ENCODE measurements at regions not wholly inside any gene's neighbourhood (a gene's known extent, or its start where the extent isn't known, plus 50 kb on each side); places are given as distances from the start of the nearest gene placed in this dataset.

- H4K20me1 ChIP-seq (ENCODE audit: insufficient read depth): no peaks in the 10 kb centered on the region
- no peaks in the 10 kb centered on the region for H3K36me3 ChIP-seq (ENCODE audit: insufficient read depth, low read length)
- H3K27me3 ChIP-seq (ENCODE audit: insufficient read depth, low read depth, low read length): no peaks in the 10 kb centered on the region
- no peaks in the 10 kb centered on the region for H3K9me2 ChIP-seq (ENCODE audit: insufficient read depth, low read length)
- no peak overlapping the region for H3K4me3 ChIP-seq (ENCODE audit: low read length)
- H3K9me3 ChIP-seq (ENCODE audit: low read length): no peaks in the 10 kb centered on the region
- no peak overlapping the region for H3K4me2 ChIP-seq (ENCODE audit: low read length)
- H3F3A ChIP-seq (ENCODE audit: insufficient read depth, low read length, poor library complexity, severe bottlenecking): no peaks in the 10 kb centered on the region
- TF ChIP-seq TAF1 (IDR thresholded peaks at IDR 0.05; ENCODE audit: low read depth): no peak
- no peak overlapping the region for H2AFZ ChIP-seq (ENCODE audit: low read depth, low read length)
- no peaks in the 10 kb centered on the region for H3K79me2 ChIP-seq (replicated peaks; ENCODE audit: insufficient read depth, low read length)
- H3K27ac ChIP-seq (ENCODE audit: low read length): no peak overlapping the region
- no peak overlapping the region for H3K9ac ChIP-seq (ENCODE audit: low read length)
Measured at GRCh38 chr6:23696992-23697391, 429.0 kb upstream of the NRSN1 start.

DNA sequence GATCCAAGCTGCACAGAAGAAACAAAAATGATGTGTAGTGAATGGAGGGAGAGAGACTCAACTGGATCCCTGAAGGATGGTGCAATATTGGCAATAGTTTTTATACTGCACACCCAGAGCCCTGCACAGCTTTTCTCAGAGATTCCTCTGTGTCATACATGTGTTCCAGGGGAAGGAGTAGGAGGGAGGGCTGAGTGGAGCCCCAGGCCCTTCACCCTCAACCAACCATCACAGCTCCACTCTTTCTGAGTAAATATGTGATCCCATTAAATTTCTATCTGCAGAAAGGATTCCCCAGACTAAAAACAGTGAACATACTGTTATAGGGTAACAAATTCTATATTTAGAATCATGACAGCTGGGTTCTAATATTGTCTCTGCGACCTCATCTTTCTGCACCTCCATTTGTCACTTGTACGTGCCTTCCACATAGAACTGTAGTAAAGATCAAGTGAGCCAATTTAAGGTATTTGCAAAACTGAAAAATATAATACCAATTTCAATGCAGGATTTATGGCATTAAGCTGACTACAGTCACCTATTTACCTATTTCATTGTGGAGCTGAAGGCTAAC, 421.4 kb upstream of the NRSN1 start:
- no peaks in the 10 kb centered on the region for H3F3A ChIP-seq (ENCODE audit: insufficient read depth, low read length, poor library complexity, severe bottlenecking)
- H3K79me2 ChIP-seq (replicated peaks; ENCODE audit: insufficient read depth, low read length): no peaks in the 10 kb centered on the region
- no peaks in the 10 kb centered on the region for H3K9me3 ChIP-seq (ENCODE audit: low read length)
- no peak overlapping the region for H3K9ac ChIP-seq (ENCODE audit: low read length)
- no peaks in the 10 kb centered on the region for H4K20me1 ChIP-seq (ENCODE audit: insufficient read depth)
- H3K27me3 ChIP-seq (ENCODE audit: insufficient read depth, low read depth, low read length): no peaks in the 10 kb centered on the region
- H3K27ac ChIP-seq (ENCODE audit: low read length): no peak overlapping the region
- no peak overlapping the region for H3K4me3 ChIP-seq (ENCODE audit: low read length)
- no peaks in the 10 kb centered on the region for H3K36me3 ChIP-seq (ENCODE audit: insufficient read depth, low read length)
- no peaks in the 10 kb centered on the region for H3K9me2 ChIP-seq (ENCODE audit: insufficient read depth, low read length)
- no peak for TF ChIP-seq EP300 (conservative IDR thresholded peaks at IDR 0.05; ENCODE audit: poor library complexity, severe bottlenecking)
- no peak for TF ChIP-seq MXI1 (conservative IDR thresholded peaks at IDR 0.05; ENCODE audit: poor library complexity, severe bottlenecking)
- TF ChIP-seq REST (IDR thresholded peaks at IDR 0.05; ENCODE audit: borderline replicate concordance): no peak
- no peak for TF ChIP-seq TAF1 (IDR thresholded peaks at IDR 0.05; ENCODE audit: low read depth)
- TF ChIP-seq SMC3 (conservative IDR thresholded peaks at IDR 0.05; ENCODE audit: poor library complexity): no peak
- no peak for TF ChIP-seq RAD21 (conservative IDR thresholded peaks at IDR 0.05)
- TF ChIP-seq POLR2AphosphoS5 (IDR thresholded peaks at IDR 0.05): no peak
- TF ChIP-seq, protein P1, sequence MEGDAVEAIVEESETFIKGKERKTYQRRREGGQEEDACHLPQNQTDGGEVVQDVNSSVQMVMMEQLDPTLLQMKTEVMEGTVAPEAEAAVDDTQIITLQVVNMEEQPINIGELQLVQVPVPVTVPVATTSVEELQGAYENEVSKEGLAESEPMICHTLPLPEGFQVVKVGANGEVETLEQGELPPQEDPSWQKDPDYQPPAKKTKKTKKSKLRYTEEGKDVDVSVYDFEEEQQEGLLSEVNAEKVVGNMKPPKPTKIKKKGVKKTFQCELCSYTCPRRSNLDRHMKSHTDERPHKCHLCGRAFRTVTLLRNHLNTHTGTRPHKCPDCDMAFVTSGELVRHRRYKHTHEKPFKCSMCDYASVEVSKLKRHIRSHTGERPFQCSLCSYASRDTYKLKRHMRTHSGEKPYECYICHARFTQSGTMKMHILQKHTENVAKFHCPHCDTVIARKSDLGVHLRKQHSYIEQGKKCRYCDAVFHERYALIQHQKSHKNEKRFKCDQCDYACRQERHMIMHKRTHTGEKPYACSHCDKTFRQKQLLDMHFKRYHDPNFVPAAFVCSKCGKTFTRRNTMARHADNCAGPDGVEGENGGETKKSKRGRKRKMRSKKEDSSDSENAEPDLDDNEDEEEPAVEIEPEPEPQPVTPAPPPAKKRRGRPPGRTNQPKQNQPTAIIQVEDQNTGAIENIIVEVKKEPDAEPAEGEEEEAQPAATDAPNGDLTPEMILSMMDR (IDR thresholded peaks at IDR 0.05; ENCODE audit: poor library complexity, severe bottlenecking): no peak
- no peak for TF ChIP-seq EZH2 (IDR thresholded peaks at IDR 0.05; ENCODE audit: borderline replicate concordance, insufficient read depth, low read length, poor library complexity, severe bottlenecking)
- H3K4me2 ChIP-seq (ENCODE audit: low read length): no peak overlapping the region
- no peak overlapping the region for H2AFZ ChIP-seq (ENCODE audit: low read depth, low read length)

GRCh38 chr6:23705697-23706096, 420.3 kb upstream of the NRSN1 start:
- Histone ChIP-seq H3K9ac (ENCODE audit: low read length) (no peak overlapping the region), H3K27me3 (ENCODE audit: insufficient read depth, low read depth, low read length) (no peaks in the 10 kb centered on the region), H3K79me2 (replicated peaks; ENCODE audit: insufficient read depth, low read length) (no peaks in the 10 kb centered on the region), H3K27ac (ENCODE audit: low read length) (no peak overlapping the region), H4K20me1 (ENCODE audit: insufficient read depth) (no peaks in the 10 kb centered on the region), H3K36me3 (ENCODE audit: insufficient read depth, low read length) (no peaks in the 10 kb centered on the region), H3K4me3 (ENCODE audit: low read length) (no peak overlapping the region), H3K9me2 (ENCODE audit: insufficient read depth, low read length) (no peaks in the 10 kb centered on the region), H2AFZ (ENCODE audit: low read depth, low read length) (no peak overlapping the region), H3K4me2 (ENCODE audit: low read length) (no peak overlapping the region), H3K9me3 (ENCODE audit: low read length) (no peaks in the 10 kb centered on the region), H3F3A (ENCODE audit: insufficient read depth, low read length, poor library complexity, severe bottlenecking) (no peaks in the 10 kb centered on the region)
- no peak for TF ChIP-seq TAF1 (IDR thresholded peaks at IDR 0.05; ENCODE audit: low read depth)

Measured in neural cell (in vitro differentiated cells).